ENCODE measurements at regions not wholly inside any gene's neighbourhood (a gene's known extent, or its start where the extent isn't known, plus 50 kb on each side); places are given as distances from the start of the nearest gene placed in this dataset.
"Not testable (repeated sequence)": the region's sequence is repeated elsewhere in the genome, so short reads cannot be mapped to it uniquely, and the experiment has no call there.

GRCh38 chr16:16448423-16448822, 69.5 kb downstream of the NPIPA7 start:
- in situ Hi-C loops (cut with HindIII; ENCODE audit: low pct_unique_long_range_greater_than_20kb, low sequenced_read_pairs); DNase-seq (ENCODE audit: low read depth, low spot score): not testable (repeated sequence)

GRCh38 chr16:16449712-16450237, 70.8 kb downstream of the NPIPA7 start:
- in situ Hi-C loops (cut with HindIII; ENCODE audit: low pct_unique_long_range_greater_than_20kb, low sequenced_read_pairs) = not testable (repeated sequence)

DNA sequence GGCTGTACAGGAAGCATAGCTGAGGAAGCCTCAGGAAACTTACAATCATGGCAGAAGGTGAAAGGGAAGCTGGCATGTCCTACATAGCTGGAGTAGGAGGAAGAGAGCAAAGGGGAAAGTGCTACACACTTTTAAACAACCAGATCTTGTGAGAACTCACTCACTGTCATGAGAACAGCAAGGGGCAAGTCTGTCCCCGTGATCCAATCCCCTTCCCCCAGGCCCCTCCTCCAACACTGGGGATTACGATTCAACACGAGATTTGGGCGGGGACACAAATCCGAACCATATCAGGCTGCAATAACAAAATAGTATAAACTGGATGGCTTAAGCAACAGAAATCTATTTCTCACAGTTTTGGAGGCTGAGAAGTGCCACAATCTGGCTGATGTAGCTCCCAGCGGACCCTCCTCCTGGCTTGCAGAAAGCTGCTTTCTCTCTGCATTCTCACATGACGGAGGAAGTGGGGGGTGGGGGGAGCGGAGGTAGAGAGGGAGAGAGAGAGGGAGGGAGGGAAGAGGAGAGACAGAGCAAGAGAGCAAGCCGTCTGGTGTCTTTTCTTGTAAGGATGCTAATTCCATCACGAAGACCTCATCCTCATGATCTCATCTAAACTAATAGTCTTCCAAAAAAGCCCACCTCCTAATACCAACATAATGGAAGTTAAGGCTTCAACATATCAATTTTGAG, 72.9 kb downstream of the NPIPA7 start:
- in situ Hi-C loops (cut with HindIII; ENCODE audit: low pct_unique_long_range_greater_than_20kb, low sequenced_read_pairs) = not testable (repeated sequence)

More at GRCh38 chr16:16449712-16450237, 70.8 kb downstream of the NPIPA7 start:
- not testable (repeated sequence) for DNase-seq (ENCODE audit: low read depth, low spot score)

DNA sequence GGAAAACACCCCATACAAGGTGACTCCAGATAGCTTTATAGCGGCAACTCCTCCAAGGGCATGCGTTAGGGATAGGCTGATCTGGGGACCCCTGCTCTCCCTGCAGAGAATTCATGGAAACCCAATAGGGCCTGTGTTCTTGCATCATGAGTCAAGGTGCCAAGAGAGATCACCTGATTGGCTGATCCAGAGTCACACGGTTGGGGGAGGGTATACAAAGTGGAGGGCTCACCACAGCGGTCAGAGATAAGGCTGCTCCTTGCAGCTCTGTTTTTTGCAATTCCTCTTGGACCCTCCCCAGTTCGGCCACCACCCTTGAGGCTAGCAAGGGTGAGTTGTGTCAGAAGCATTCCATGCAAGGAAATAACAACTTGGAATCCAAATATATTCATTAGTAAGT, 79.6 kb downstream of the NPIPA7 start:
- in situ Hi-C loops (cut with HindIII; ENCODE audit: low pct_unique_long_range_greater_than_20kb, low sequenced_read_pairs); DNase-seq (ENCODE audit: low read depth, low spot score): not testable (repeated sequence)

More for the DNA sequence above, 72.9 kb downstream of the NPIPA7 start:
- not testable (repeated sequence) for DNase-seq (ENCODE audit: low read depth, low spot score)

DNA sequence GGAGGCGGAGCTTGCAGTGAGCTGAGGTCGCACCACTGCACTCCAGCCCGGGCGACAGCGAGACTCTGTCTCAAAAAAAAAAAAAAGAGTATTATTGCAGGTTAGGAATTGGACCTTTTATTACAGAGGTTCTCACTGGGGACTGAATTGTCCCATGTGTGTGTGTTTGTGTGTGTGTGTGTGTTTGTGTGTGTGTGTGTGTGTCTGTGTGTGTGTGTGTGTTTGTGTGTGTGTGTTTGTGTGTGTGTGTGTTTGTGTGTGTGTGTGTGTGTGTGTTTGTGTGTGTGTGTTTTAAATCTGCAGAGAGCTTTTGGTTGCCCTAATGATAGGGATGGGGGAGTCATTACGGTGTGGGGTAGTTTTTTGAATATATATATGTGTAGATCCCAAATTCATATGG, 84.9 kb downstream of the NPIPA7 start:
- in situ Hi-C loops (cut with HindIII; ENCODE audit: low pct_unique_long_range_greater_than_20kb, low sequenced_read_pairs); DNase-seq (ENCODE audit: low read depth, low spot score): not testable (repeated sequence)

DNA sequence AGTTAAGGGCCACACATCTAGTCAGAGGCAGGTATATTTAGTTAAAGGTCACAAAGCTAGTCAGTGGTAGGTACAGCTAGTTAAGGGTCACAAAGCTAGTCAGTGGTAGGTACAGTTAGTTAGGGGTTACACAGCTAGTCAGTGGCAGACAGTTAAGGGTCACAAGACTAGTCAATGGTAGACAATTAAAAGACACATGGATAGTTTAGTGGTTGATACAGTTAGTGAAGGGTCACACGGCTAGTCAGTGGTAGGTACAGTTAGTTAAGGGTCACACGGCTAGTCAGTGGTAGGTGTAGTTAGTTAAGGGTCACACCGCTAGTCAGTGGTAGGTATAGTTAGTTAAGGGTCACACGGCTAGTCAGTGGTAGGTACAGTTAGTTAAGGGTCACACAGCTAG, 110.0 kb downstream of the NPIPA7 start:
- in situ Hi-C loops (cut with HindIII; ENCODE audit: low pct_unique_long_range_greater_than_20kb, low sequenced_read_pairs); DNase-seq (ENCODE audit: low read depth, low spot score): not testable (repeated sequence)

DNA sequence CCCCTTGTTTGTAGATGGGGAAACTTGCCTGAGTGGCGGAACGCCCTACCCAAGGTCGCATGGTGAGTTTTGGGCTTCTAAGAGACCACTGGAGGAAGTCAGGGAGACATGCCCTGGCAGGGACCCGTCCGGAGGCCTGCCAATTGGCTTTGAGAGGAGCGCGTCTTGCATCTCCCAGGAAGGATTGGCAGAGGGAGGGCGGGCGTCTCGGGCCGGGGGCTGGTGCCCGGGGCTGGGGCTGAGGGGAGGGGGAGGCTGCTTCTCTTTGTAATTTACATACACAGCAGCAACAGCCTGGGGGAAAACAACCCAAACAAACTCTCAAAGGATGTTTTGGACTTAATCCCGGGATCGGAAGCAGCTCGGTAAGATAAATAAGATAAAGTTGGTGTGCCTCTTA, 110.5 kb downstream of the NPIPA7 start:
- in situ Hi-C loops (cut with HindIII; ENCODE audit: low pct_unique_long_range_greater_than_20kb, low sequenced_read_pairs); DNase-seq (ENCODE audit: low read depth, low spot score): not testable (repeated sequence)

DNA sequence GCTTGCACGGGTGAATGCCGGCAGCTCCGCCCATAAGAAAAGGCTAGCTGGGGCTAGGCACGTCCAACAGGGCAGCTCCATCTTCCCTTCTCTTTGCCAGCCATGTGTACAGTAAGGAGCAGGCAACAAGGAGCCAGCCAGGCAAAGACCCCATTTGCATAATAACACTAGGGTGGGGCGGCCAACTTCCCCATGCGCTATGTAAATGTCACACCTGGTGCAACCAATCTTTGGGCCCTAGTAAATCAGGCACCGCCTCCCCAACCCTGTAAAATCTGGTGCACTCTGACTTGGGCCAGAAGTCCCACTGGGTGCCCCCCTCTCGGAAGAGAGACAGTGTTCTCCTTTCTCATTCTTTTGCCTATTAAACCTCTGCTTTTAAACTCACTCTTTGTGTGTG, 115.2 kb downstream of the NPIPA7 start:
- DNase-seq (ENCODE audit: low read depth, low spot score); in situ Hi-C loops (cut with HindIII; ENCODE audit: low pct_unique_long_range_greater_than_20kb, low sequenced_read_pairs): not testable (repeated sequence)

DNA sequence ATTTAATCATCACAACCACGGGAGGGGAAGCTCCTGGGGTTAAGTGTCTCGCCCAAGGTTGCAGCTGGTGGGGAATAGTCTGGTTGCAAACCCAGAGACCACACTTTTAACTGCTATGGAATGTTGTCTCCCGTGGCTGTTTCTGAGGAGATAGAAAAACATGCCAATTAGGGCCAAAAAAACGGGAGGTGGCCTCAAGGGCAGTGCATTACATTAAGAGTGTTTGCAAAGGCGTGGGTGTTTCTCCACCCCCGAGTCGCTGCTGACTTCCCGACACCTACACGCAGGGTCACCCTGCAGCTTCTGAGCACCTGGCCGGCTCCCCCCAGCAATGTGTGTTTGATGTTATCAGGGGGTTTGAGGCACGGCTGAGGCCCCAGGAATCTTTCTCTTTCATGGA, 116.1 kb downstream of the NPIPA7 start:
- in situ Hi-C loops (cut with HindIII; ENCODE audit: low pct_unique_long_range_greater_than_20kb, low sequenced_read_pairs); DNase-seq (ENCODE audit: low read depth, low spot score): not testable (repeated sequence)

- in situ Hi-C loops (cut with HindIII; ENCODE audit: low pct_unique_long_range_greater_than_20kb, low sequenced_read_pairs); DNase-seq (ENCODE audit: low read depth, low spot score): not testable (repeated sequence)
Observed at GRCh38 chr16:16499875-16500274, 120.9 kb downstream of the NPIPA7 start.

DNA sequence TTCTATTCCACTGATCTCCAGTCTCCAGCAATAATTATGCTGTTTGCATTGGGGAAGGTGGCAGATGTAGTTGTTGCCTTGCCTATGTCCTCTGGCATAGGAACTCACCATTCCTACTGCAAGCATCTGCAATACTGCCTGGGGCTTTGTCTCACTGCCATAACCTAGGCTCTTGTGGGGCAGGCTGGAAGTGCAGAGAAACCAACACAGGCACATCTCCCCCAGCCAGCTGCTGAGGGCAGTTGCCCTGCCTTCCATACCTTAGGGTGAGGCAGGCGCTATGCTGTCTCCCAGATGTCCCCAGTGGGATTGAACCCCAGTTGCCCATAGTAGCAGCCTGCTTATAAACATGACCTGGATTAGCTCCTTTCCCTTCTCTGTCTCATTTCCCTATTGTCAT, 128.1 kb downstream of the NPIPA7 start:
- DNase-seq (ENCODE audit: low read depth, low spot score); in situ Hi-C loops (cut with HindIII; ENCODE audit: low pct_unique_long_range_greater_than_20kb, low sequenced_read_pairs): not testable (repeated sequence)

DNA sequence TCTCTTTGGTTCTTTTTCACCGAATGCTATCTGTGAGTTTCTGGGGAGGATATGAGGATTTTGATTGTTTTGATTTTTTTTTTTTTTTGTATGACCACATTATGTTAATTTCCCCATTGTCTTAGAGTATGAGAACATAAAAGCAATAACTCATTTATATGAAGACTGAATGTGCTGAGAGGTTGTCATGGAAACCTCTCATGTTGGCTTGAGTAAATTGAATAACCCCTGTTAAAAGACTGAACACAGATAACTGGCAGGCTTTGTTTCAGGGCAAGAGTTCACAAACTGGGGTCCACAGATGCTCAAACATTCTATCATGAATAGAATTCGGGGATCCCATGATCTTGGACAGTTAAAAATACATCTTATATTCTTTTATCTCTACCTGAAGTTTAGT, 129.4 kb downstream of the NPIPA7 start:
- DNase-seq (ENCODE audit: low read depth, low spot score); in situ Hi-C loops (cut with HindIII; ENCODE audit: low pct_unique_long_range_greater_than_20kb, low sequenced_read_pairs): not testable (repeated sequence)

- DNase-seq (ENCODE audit: low read depth, low spot score); in situ Hi-C loops (cut with HindIII; ENCODE audit: low pct_unique_long_range_greater_than_20kb, low sequenced_read_pairs): not testable (repeated sequence)
Observed at GRCh38 chr16:16519395-16519794, 140.5 kb downstream of the NPIPA7 start.

DNA sequence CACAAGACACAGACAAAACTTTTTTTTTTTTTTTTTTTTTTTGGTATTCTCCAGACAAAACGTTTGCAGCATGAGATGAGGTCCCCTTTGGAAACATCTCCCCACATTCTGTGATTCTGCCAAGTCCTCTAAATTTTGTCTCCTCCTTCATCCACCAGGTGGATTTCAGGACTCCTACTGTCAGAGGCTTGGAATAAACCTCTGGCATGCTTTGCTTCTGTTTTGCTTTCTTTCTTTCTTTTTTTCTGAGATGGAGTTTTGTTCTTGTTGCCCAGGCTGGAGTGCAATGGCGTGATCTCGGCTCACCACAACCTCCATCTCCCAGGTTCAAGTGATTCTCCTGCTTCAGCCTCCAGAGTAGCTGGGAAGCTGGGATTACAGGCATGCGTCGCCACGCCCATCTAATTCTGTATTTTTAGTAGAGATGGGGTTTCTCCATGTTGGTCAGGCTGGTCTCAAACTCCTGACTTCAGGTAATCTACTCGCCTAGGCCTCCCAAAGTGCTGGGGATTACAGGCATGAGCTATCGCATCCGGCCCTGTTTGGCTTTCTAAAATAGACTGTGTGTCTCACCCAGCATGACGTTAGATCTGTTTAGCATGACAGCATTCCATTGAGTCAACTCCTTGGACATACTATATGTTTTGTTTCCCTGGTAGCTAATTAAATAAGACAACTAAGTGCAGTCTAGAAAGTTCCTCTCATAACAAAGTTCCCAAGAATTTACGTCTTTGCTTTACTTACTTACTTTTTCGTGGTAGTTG, 142.5 kb downstream of the NPIPA7 start:
- in situ Hi-C loops (cut with HindIII; ENCODE audit: low pct_unique_long_range_greater_than_20kb, low sequenced_read_pairs); DNase-seq (ENCODE audit: low read depth, low spot score): not testable (repeated sequence)

DNA sequence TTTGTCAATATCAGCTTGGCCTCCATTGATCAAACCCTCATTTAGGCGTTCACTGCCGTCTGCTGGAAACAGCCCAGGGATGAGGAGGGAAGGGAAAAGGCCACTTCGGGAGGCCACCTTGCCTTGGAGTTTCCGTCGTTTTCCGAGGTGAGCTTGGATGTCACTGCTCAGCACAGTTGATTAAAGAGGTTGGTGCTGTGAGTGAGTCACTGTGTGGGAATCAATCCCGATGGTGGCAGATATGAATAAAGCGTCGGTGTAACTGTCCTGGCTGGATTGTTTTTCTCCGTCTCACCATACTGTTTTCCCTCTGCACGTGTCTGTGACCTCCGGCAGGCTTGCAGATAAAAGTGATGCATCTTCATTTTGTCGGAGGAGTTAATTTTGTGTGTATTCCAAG, 148.1 kb downstream of the NPIPA7 start:
- DNase-seq (ENCODE audit: low read depth, low spot score); in situ Hi-C loops (cut with HindIII; ENCODE audit: low pct_unique_long_range_greater_than_20kb, low sequenced_read_pairs): not testable (repeated sequence)

DNA sequence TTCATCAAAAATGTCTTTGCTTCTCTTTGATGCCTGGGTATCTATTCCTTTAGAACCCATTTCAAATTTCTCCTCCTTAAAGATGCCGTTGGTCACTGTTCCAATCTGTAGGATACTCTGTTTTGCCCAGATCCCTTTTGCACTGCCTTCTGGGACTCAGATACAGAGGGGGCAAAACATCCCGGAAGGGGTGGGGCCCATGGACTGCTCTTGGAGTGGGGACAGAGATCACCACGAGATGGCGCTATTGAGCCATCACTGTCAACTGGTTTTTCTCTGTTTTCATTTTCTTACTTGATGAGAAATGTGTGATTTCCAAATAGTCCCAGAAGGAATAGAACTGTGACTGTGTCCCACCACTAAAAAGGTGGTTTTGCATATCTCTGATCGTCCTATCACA, 151.8 kb downstream of the NPIPA7 start:
- in situ Hi-C loops (cut with HindIII; ENCODE audit: low pct_unique_long_range_greater_than_20kb, low sequenced_read_pairs); DNase-seq (ENCODE audit: low read depth, low spot score): not testable (repeated sequence)

- in situ Hi-C loops (cut with HindIII; ENCODE audit: low pct_unique_long_range_greater_than_20kb, low sequenced_read_pairs); DNase-seq (ENCODE audit: low read depth, low spot score): not testable (repeated sequence)
Observed at GRCh38 chr16:16535565-16535964, 156.6 kb downstream of the NPIPA7 start.

DNA sequence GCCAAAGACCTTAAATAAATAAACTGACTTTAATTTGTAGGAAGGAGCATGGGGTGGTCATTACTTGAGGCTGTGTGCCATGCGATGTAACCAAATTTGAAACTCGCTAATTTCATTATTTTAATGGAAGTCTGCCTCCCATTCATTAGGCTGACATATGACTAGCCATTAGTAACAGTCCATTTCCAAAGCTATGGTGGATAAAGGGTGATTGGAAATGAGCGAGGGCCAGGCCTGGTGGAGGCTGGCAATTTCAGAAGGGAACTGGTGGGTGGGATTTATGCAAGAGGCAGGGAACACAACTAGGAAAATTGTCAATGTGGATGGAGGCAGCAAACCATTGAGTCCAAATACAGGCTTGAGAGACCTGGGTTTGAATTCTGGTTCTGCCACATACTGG, 157.2 kb downstream of the NPIPA7 start:
- in situ Hi-C loops (cut with HindIII; ENCODE audit: low pct_unique_long_range_greater_than_20kb, low sequenced_read_pairs); DNase-seq (ENCODE audit: low read depth, low spot score): not testable (repeated sequence)
